ENCODE measurements at regions not wholly inside any gene's neighbourhood (a gene's known extent, or its start where the extent isn't known, plus 50 kb on each side); places are given as distances from the start of the nearest gene placed in this dataset.

DNA sequence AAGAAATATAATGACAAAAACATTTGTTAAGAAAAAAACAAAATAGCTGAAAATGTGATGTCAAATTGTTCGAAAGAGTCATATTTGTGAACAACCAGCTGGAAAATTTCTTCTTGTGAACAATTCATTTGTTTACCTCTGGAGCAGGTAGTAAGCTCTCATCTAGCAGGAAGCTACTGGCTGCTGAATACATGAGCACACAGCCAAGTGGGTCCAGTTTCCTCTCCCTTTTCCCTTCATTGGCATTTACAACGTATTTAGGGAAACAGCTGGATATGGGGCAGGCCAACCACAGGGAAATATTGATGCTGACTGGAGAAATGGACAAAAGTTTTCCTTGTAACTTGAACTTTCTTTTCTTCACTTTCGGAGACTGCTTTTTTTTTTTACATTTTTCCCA, 1354.7 kb upstream of the EPHA6 start:
- TF ChIP-seq, protein P1, sequence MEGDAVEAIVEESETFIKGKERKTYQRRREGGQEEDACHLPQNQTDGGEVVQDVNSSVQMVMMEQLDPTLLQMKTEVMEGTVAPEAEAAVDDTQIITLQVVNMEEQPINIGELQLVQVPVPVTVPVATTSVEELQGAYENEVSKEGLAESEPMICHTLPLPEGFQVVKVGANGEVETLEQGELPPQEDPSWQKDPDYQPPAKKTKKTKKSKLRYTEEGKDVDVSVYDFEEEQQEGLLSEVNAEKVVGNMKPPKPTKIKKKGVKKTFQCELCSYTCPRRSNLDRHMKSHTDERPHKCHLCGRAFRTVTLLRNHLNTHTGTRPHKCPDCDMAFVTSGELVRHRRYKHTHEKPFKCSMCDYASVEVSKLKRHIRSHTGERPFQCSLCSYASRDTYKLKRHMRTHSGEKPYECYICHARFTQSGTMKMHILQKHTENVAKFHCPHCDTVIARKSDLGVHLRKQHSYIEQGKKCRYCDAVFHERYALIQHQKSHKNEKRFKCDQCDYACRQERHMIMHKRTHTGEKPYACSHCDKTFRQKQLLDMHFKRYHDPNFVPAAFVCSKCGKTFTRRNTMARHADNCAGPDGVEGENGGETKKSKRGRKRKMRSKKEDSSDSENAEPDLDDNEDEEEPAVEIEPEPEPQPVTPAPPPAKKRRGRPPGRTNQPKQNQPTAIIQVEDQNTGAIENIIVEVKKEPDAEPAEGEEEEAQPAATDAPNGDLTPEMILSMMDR (IDR thresholded peaks at IDR 0.05; ENCODE audit: insufficient read depth, low read depth, low read length), result no peak
- no peak for TF ChIP-seq EZH2 (IDR thresholded peaks at IDR 0.05; ENCODE audit: insufficient read depth, low read length)
- no peak overlapping the region for H3K4me3 Mint-ChIP-seq (ENCODE audit: unreplicated experiment)
- H3K9me3 Mint-ChIP-seq (ENCODE audit: unreplicated experiment), result no peaks in the 10 kb centered on the region
- Histone ChIP-seq H3K4me3 (ENCODE audit: insufficient read depth, low read depth, low read length) (no peak overlapping the region), H3K4me1 (ENCODE audit: insufficient read depth, low read length) (no peaks in the 10 kb centered on the region), H3K9ac (ENCODE audit: low read length) (no peak overlapping the region), H3K79me2 (ENCODE audit: insufficient read depth, low read length) (no peaks in the 10 kb centered on the region), H2AFZ (ENCODE audit: low read depth, low read length) (no peak overlapping the region), H3K4me2 (ENCODE audit: low read length) (no peak overlapping the region), H4K20me1 (ENCODE audit: insufficient read depth, low read length) (no peaks in the 10 kb centered on the region), H3K36me3 (ENCODE audit: insufficient read depth, low read length) (no peaks in the 10 kb centered on the region), H3K27me3 (ENCODE audit: insufficient read depth, low read length) (no peaks in the 10 kb centered on the region), H3K9me3 (ENCODE audit: insufficient read depth, low read depth, low read length) (no peaks in the 10 kb centered on the region), H3K27ac (ENCODE audit: low read depth, low read length) (no peak overlapping the region)
- no peak for DNase-seq (ENCODE audit: low read depth)
- H3K4me1 Mint-ChIP-seq (ENCODE audit: low read depth, unreplicated experiment), result no peaks in the 10 kb centered on the region
- H3K27ac Mint-ChIP-seq (ENCODE audit: unreplicated experiment), result no peak overlapping the region
- no peak for FAIRE-seq
- H3K36me3 Mint-ChIP-seq (ENCODE audit: low read depth, unreplicated experiment), result no peaks in the 10 kb centered on the region
- no peaks in the 10 kb centered on the region for H3K27me3 Mint-ChIP-seq (ENCODE audit: low read depth, unreplicated experiment)

DNA sequence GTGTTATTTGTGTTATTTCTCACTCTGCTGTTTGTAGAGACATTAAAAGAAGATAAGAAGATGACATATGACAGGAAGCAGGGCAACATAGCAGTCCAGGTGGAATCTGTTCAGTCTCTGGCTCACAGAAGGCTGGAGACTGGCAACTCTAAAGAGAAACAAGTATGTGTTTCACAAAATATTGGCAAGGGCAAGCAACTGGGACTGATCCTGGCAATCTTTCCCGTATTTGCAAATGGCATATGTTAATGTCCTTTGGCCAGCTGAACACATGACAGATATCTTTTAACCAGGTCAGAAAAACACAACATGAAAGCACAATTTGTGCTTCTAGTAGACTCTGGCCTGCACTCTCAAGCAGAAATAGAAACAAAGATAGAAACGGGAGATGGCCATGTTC, 1354.1 kb upstream of the EPHA6 start:
- no peaks in the 10 kb centered on the region for H3K79me2 ChIP-seq (ENCODE audit: insufficient read depth, low read length)

DNA sequence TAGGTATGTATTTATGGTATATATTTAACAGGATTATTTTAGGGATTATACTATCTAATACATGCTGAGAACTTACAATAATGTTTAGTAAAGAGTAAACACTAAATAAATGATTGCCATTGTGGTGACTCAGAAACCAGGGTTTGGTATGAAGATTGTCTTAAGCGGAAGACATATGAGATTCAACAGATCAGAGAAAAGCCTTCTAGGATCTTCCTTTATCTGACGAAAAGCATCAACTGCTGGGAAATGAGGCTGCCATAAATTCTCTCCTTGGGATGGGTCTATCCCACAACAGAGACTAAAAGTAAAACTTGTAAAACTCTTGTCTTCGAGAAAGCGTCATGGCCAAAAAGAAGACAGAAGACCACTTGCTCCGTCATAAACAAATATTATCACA, 1352.2 kb upstream of the EPHA6 start:
- H3K9me3 Mint-ChIP-seq (ENCODE audit: unreplicated experiment), result no peaks in the 10 kb centered on the region
- no peaks in the 10 kb centered on the region for H3K4me1 ChIP-seq (ENCODE audit: insufficient read depth, low read length)
- no peaks in the 10 kb centered on the region for H3K27me3 ChIP-seq (ENCODE audit: insufficient read depth, low read length)
- H3K4me2 ChIP-seq (ENCODE audit: low read length), result no peak overlapping the region
- H3K4me1 Mint-ChIP-seq (ENCODE audit: low read depth, unreplicated experiment), result no peaks in the 10 kb centered on the region
- no peak for FAIRE-seq
- H3K9me3 ChIP-seq (ENCODE audit: insufficient read depth, low read depth, low read length), result no peaks in the 10 kb centered on the region
- no peaks in the 10 kb centered on the region for H3K27me3 Mint-ChIP-seq (ENCODE audit: low read depth, unreplicated experiment)
- no peaks in the 10 kb centered on the region for H3K79me2 ChIP-seq (ENCODE audit: insufficient read depth, low read length)
- H2AFZ ChIP-seq (ENCODE audit: low read depth, low read length), result no peak overlapping the region
- no peak for TF ChIP-seq EZH2 (IDR thresholded peaks at IDR 0.05; ENCODE audit: insufficient read depth, low read length)
- TF ChIP-seq, protein P1 (IDR thresholded peaks at IDR 0.05; ENCODE audit: insufficient read depth, low read depth, low read length), result no peak
- no peak for DNase-seq (ENCODE audit: low read depth)
- H3K36me3 ChIP-seq (ENCODE audit: insufficient read depth, low read length), result no peaks in the 10 kb centered on the region
- no peaks in the 10 kb centered on the region for H4K20me1 ChIP-seq (ENCODE audit: insufficient read depth, low read length)
- no peak overlapping the region for H3K4me3 ChIP-seq (ENCODE audit: insufficient read depth, low read depth, low read length)
- H3K4me3 Mint-ChIP-seq (ENCODE audit: unreplicated experiment), result no peak overlapping the region
- no peak overlapping the region for H3K27ac Mint-ChIP-seq (ENCODE audit: unreplicated experiment)
- H3K36me3 Mint-ChIP-seq (ENCODE audit: low read depth, unreplicated experiment), result no peaks in the 10 kb centered on the region
- no peak overlapping the region for H3K9ac ChIP-seq (ENCODE audit: low read length)
- H3K27ac ChIP-seq (ENCODE audit: low read depth, low read length), result no peak overlapping the region

More for the DNA sequence above, 1354.1 kb upstream of the EPHA6 start:
- DNase-seq (ENCODE audit: low read depth) (no peak), FAIRE-seq (no peak)
- no peak overlapping the region for H2AFZ ChIP-seq (ENCODE audit: low read depth, low read length)
- H3K27ac ChIP-seq (ENCODE audit: low read depth, low read length), result no peak overlapping the region
- no peaks in the 10 kb centered on the region for H3K9me3 ChIP-seq (ENCODE audit: insufficient read depth, low read depth, low read length)
- H3K36me3 ChIP-seq (ENCODE audit: insufficient read depth, low read length), result no peaks in the 10 kb centered on the region
- H3K4me3 ChIP-seq (ENCODE audit: insufficient read depth, low read depth, low read length), result no peak overlapping the region
- Mint-ChIP-seq H3K27ac (ENCODE audit: unreplicated experiment) (no peak overlapping the region), H3K9me3 (ENCODE audit: unreplicated experiment) (no peaks in the 10 kb centered on the region), H3K27me3 (ENCODE audit: low read depth, unreplicated experiment) (no peaks in the 10 kb centered on the region), H3K4me3 (ENCODE audit: unreplicated experiment) (no peak overlapping the region), H3K36me3 (ENCODE audit: low read depth, unreplicated experiment) (no peaks in the 10 kb centered on the region), H3K4me1 (ENCODE audit: low read depth, unreplicated experiment) (no peaks in the 10 kb centered on the region)
- no peaks in the 10 kb centered on the region for H3K4me1 ChIP-seq (ENCODE audit: insufficient read depth, low read length)
- TF ChIP-seq EZH2 (IDR thresholded peaks at IDR 0.05; ENCODE audit: insufficient read depth, low read length), result no peak
- TF ChIP-seq, protein P1 (IDR thresholded peaks at IDR 0.05; ENCODE audit: insufficient read depth, low read depth, low read length), result no peak
- H3K27me3 ChIP-seq (ENCODE audit: insufficient read depth, low read length), result no peaks in the 10 kb centered on the region
- H3K9ac ChIP-seq (ENCODE audit: low read length), result no peak overlapping the region
- H4K20me1 ChIP-seq (ENCODE audit: insufficient read depth, low read length), result no peaks in the 10 kb centered on the region
- no peak overlapping the region for H3K4me2 ChIP-seq (ENCODE audit: low read length)

All from astrocyte (in vitro differentiated cells and primary cell).